GM18526 (cell line): ENCODE measurements at regions not wholly inside any gene's neighbourhood (a gene's known extent, or its start where the extent isn't known, plus 50 kb on each side); places are given as distances from the start of the nearest gene placed in this dataset.

Experiments
- POLR2A ChIP-seq: IDR thresholded peaks from 3 replicates; pipeline ENCODE4 v1.6.1; 2011; ENCODE audit not compliant: insufficient read length; ENCODE audit errors: extremely low read depth

GRCh38 chr9:124084087-124084486, 72.5 kb downstream of the LHX2 start:
- TF ChIP-seq POLR2A: no peak

GRCh38 chr9:124087226-124087625, 75.7 kb downstream of the LHX2 start:
- no peak for TF ChIP-seq POLR2A

- no peak for TF ChIP-seq POLR2A
Measured at GRCh38 chr9:124088476-124088837, 76.9 kb downstream of the LHX2 start.

GRCh38 chr9:124098141-124098905, 86.8 kb downstream of the LHX2 start:
- TF ChIP-seq POLR2A: no peak

- no peak for TF ChIP-seq POLR2A
Measured at GRCh38 chr9:124099860-124100259, 88.3 kb downstream of the LHX2 start.

GRCh38 chr9:124101215-124101968, 89.8 kb downstream of the LHX2 start:
- no peak for TF ChIP-seq POLR2A

- no peak for TF ChIP-seq POLR2A
Measured at GRCh38 chr9:124101969-124102345, 90.4 kb downstream of the LHX2 start.

- no peak for TF ChIP-seq POLR2A
Measured at GRCh38 chr9:124102363-124102762, 90.8 kb downstream of the LHX2 start.

GRCh38 chr9:124105266-124105665, 93.7 kb downstream of the LHX2 start:
- no peak for TF ChIP-seq POLR2A

- no peak for TF ChIP-seq POLR2A
Measured at GRCh38 chr9:124108216-124108615, 96.6 kb downstream of the LHX2 start.

GRCh38 chr9:124110307-124110915, 98.8 kb downstream of the LHX2 start:
- TF ChIP-seq POLR2A: no peak

- no peak for TF ChIP-seq POLR2A
Measured at GRCh38 chr9:124116683-124117363, 105.3 kb downstream of the LHX2 start.

- TF ChIP-seq POLR2A: no peak
Measured at GRCh38 chr9:124118894-124119293, 107.3 kb downstream of the LHX2 start.

- TF ChIP-seq POLR2A: no peak
Measured at GRCh38 chr9:124120272-124120671, 108.7 kb downstream of the LHX2 start.

GRCh38 chr9:124121725-124122124, 110.2 kb downstream of the LHX2 start:
- TF ChIP-seq POLR2A: no peak

- no peak for TF ChIP-seq POLR2A
Measured at GRCh38 chr9:124122321-124122720, 110.8 kb downstream of the LHX2 start.
